ENCODE measurements at regions not wholly inside any gene's neighbourhood (a gene's known extent, or its start where the extent isn't known, plus 50 kb on each side); places are given as distances from the start of the nearest gene placed in this dataset.

DNA sequence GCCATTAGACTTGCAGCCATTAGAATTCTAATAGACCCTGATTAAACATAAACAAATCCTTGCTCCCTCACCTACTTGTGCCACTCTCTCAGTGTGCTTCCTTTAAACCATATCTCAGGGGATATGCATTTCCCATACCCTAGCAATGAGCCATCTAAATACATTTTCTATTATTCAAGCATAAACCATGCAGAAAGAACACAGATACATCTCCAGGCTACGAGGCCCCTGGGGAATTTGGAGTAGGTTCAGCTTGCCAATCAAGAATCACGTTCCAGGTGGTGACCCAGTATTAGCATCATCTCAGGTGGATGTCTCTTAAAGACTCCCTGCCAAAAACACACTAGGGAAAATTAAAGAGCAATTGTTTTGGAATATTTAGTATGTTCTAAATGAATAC, 93.0 kb upstream of the CCL21 start:
- Mint-ChIP-seq H3K4me3 (ENCODE audit: low read depth, unreplicated experiment) (no peak overlapping the region), H3K9me3 (ENCODE audit: low read depth, unreplicated experiment) (no peaks in the 10 kb centered on the region), H3K4me1 (ENCODE audit: low read depth, unreplicated experiment) (no peaks in the 10 kb centered on the region), H3K27ac (ENCODE audit: unreplicated experiment) (no peak overlapping the region), H3K36me3 (ENCODE audit: insufficient read depth, unreplicated experiment) (no peaks in the 10 kb centered on the region), H3K27me3 (ENCODE audit: unreplicated experiment) (peaks cover 83% of the 10 kb centered on the region)
- CTCF ChIA-PET, result no interaction called here
- intact Hi-C loops (cut with micrococcal nuclease; ENCODE audit: unreplicated experiment), result no loop called here
- BruUV-seq (replicated peaks), result no TSS peak
- TF ChIP-seq, protein P1, sequence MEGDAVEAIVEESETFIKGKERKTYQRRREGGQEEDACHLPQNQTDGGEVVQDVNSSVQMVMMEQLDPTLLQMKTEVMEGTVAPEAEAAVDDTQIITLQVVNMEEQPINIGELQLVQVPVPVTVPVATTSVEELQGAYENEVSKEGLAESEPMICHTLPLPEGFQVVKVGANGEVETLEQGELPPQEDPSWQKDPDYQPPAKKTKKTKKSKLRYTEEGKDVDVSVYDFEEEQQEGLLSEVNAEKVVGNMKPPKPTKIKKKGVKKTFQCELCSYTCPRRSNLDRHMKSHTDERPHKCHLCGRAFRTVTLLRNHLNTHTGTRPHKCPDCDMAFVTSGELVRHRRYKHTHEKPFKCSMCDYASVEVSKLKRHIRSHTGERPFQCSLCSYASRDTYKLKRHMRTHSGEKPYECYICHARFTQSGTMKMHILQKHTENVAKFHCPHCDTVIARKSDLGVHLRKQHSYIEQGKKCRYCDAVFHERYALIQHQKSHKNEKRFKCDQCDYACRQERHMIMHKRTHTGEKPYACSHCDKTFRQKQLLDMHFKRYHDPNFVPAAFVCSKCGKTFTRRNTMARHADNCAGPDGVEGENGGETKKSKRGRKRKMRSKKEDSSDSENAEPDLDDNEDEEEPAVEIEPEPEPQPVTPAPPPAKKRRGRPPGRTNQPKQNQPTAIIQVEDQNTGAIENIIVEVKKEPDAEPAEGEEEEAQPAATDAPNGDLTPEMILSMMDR (IDR thresholded peaks at IDR 0.05; ENCODE audit: unreplicated experiment), result no peak
- DNase-seq, result no peak

DNA sequence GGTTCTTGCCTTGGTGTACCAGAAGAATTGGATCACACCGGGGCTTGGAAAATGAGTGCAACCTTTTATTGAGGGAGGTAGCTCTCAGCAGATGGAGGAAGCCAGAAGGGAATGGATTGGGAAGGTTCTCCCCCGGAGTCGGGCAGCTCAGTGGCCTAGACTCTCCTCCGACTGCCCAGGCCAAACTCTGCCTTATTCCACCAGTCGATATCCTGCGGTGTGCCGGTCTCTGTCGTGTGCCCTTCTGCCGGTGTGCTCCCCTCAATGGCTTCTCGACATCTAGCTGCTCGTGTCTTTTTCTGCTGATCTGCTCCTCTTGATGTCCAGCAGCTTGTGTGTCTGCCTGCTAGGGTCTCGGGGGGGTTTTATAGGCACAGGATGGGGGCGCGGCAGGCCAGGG, 87.4 kb upstream of the CCL21 start:
- H3K27ac Mint-ChIP-seq (ENCODE audit: unreplicated experiment), result no peak overlapping the region
- no TSS peak for BruUV-seq (replicated peaks)
- no peaks in the 10 kb centered on the region for H3K36me3 Mint-ChIP-seq (ENCODE audit: insufficient read depth, unreplicated experiment)
- DNase-seq, result no peak
- intact Hi-C loops (cut with micrococcal nuclease; ENCODE audit: unreplicated experiment), result no loop called here
- H3K4me3 Mint-ChIP-seq (ENCODE audit: low read depth, unreplicated experiment), result no peak overlapping the region
- H3K27me3 Mint-ChIP-seq (ENCODE audit: unreplicated experiment), result peaks cover 85% of the 10 kb centered on the region
- TF ChIP-seq, protein P1 (IDR thresholded peaks at IDR 0.05; ENCODE audit: unreplicated experiment), result no peak
- no peaks in the 10 kb centered on the region for H3K4me1 Mint-ChIP-seq (ENCODE audit: low read depth, unreplicated experiment)
- CTCF ChIA-PET, result no interaction called here
- H3K9me3 Mint-ChIP-seq (ENCODE audit: low read depth, unreplicated experiment), result no peaks in the 10 kb centered on the region

DNA sequence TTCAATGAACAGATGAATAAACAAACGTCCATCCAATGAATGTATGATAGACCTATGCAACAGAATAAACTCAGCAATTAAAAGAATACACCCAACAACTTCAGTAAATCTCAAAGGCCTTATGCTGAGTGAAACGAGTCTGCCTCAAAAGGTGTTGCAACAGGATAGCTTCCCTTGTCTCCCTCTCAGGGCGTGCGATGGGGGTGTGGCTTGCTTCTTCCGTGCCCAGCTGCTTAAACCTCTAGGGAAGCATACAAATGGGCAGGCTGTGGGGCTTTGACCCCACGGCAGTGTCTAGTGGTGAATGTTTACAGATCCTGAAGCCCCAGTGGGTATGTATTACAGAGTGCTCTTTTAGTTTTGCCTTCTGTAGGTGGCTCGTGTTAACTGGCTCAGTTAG, 87.0 kb upstream of the CCL21 start:
- Mint-ChIP-seq H3K36me3 (ENCODE audit: insufficient read depth, unreplicated experiment) (no peaks in the 10 kb centered on the region), H3K4me3 (ENCODE audit: low read depth, unreplicated experiment) (no peak overlapping the region), H3K27ac (ENCODE audit: unreplicated experiment) (no peak overlapping the region), H3K27me3 (ENCODE audit: unreplicated experiment) (peaks cover 85% of the 10 kb centered on the region), H3K4me1 (ENCODE audit: low read depth, unreplicated experiment) (no peaks in the 10 kb centered on the region), H3K9me3 (ENCODE audit: low read depth, unreplicated experiment) (no peaks in the 10 kb centered on the region)
- BruUV-seq (replicated peaks), result no TSS peak
- CTCF ChIA-PET, result no interaction called here
- TF ChIP-seq, protein P1 (IDR thresholded peaks at IDR 0.05; ENCODE audit: unreplicated experiment), result no peak
- intact Hi-C loops (cut with micrococcal nuclease; ENCODE audit: unreplicated experiment), result no loop called here
- DNase-seq, result no peak

DNA sequence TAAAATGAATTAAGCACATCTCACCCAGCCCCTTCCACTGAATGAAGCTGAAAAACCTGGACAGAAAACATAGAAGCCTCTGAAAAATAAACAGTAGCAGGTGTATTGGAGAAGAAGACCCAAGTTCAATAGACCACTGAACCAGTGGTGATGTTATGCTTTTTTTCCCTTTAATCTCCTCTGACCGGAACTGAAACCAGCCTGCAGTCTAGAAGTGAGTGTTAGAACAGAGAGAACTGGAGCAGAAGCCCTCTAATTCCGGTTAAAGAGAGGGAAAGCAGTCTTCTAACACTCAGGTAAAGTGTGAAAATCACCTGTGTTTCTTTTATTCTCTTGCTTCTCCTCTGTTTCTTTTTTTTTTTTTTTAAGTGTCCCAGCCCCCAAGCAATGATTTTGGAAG, 83.5 kb upstream of the CCL21 start:
- no peak overlapping the region for H3K4me3 Mint-ChIP-seq (ENCODE audit: low read depth, unreplicated experiment)
- TF ChIP-seq, protein P1 (IDR thresholded peaks at IDR 0.05; ENCODE audit: unreplicated experiment), result no peak
- H3K9me3 Mint-ChIP-seq (ENCODE audit: low read depth, unreplicated experiment), result no peaks in the 10 kb centered on the region
- no peaks in the 10 kb centered on the region for H3K36me3 Mint-ChIP-seq (ENCODE audit: insufficient read depth, unreplicated experiment)
- intact Hi-C loops (cut with micrococcal nuclease; ENCODE audit: unreplicated experiment), result no loop called here
- CTCF ChIA-PET, result no interaction called here
- no peak for DNase-seq
- H3K27ac Mint-ChIP-seq (ENCODE audit: unreplicated experiment), result no peak overlapping the region
- no peaks in the 10 kb centered on the region for H3K4me1 Mint-ChIP-seq (ENCODE audit: low read depth, unreplicated experiment)
- peaks cover 71% of the 10 kb centered on the region for H3K27me3 Mint-ChIP-seq (ENCODE audit: unreplicated experiment)
- no TSS peak for BruUV-seq (replicated peaks)

All from Calu3 (cell line).